CD4-positive, alpha-beta T cell treated with Interleukin-12 subunit alpha and Interleukin-12 subunit beta, for 1 hour (primary cell): ENCODE measurements at regions not wholly inside any gene's neighbourhood (a gene's known extent, or its start where the extent isn't known, plus 50 kb on each side); places are given as distances from the start of the nearest gene placed in this dataset.
A peak's percentile ranks its signal among the peaks of the same experiment; 100 is the strongest.

Experiments
- DNase-seq: peaks from one replicate; pipeline ENCODE4 v3.0.0-alpha.2; 2020

DNA sequence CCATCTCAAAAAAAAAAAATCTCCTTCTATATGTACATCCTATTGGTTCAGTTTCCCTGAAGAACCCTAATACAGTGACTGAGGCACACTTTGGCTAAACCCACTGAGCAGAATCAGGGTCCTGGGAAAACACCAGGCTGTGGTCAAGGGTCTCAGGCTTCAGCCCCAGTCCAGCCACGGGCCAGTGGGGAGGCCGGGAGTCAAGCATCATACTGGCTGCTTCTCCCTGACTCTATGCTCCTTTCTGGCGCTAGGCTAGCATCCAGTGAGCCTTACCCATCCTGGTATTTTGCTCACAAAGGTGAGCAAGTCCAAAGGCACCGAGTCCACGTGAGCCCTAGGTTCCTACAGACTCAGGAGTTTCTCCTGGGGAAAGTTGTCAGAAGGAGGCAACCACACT is 752.5 kb downstream of the BRD1 start:
- no peak for DNase-seq

DNA sequence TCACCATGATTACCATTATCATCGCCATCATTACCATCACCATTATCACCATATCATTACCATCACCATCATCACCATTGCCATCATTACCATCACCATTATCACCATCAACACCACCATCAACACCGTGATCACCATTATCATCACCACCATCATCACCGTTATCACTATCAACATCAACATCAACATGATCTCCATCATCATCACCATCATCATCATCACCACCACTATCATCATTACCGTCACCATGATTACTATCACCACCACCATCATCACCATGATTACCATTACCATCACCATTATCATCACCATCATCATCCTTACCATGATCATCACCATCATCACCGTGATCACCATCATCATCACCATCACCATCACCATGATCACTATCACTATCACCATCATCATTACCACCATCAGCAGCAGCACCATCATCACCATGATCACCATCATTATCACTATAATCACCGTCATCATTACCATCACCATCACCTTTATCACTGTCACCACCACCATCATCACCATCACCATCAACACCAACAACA is 753.7 kb downstream of the BRD1 start:
- no peak for DNase-seq

DNA sequence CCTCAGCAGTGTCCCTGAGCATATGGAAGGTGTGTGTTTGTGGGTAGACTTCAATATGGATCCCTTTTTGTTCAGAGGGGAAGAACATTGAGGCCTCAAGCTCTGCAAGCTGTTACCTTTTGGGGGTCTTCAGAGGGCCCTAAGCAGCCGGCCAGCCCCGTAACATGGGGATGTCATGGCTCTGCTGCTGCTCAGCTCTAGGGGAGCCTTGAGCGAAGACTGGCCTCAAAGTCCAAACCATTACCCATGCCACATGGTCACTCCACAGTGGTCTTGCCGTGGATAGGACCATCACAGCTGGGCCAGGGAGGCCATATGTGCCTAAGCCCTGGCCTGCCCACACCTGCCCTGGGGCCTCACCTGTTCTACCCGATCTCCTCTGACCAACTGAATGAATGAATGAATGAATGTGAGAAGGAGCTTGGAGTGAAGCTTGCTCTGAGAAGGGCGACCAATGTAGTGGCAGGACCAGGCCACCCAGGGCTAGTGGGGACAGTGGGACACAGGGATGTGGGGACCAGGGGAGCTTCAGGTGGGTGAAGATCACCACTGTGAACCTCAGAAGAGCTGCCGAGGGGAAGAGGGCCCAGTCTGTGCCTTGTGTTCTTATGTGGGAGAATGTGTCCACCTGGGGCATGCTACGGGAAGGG is 754.6 kb downstream of the BRD1 start:
- DNase-seq: no peak

DNA sequence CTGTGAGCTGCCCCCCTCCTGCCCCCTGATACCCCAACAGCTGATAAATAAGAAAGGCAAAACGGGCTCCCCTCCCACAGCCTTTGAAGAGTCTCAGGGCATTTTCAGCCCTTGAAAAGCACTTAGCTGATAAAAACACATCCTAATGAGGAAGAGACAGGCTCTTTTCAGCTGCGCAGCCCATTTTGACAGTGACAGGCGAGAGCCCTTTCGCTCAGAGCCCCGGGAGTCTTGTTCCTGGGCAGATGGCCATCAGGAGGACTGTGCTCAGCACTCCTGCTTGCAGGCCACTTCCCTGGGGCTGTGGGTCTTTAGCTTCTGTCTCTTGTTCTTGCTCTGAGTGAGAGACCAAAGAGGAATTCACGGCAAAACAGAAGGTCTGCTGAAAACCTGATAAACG is 757.2 kb downstream of the BRD1 start:
- no peak for DNase-seq

DNA sequence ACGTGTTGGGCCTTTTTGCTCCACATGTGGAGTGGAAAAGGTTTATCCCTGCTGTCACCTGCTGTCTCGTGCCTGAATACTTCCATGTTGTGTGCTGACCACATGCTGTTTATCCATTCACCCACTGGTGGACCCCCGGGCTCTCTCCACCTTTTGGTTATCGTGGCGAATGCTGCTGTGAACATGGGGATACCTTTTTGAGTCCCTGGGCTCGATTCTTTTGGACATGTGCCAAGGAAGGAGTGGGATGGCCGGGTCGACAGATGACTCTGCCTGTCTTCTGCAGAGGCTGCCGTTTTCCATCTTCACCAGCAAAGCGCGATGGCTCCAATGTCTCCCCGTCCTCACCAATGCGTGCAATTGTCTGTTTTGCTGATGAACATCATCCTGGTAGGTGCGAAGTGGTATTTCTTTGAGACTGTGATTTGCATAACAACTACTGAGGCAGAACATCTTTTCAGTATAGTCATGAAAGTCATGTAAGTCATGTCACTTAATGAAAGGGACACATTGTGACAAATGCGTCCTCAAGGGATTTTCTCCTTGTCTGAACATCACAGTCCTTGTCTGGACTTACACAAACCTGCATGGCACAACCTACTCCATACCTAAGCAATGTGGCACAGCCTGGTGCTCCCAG is 758.7 kb downstream of the BRD1 start:
- no peak for DNase-seq

DNA sequence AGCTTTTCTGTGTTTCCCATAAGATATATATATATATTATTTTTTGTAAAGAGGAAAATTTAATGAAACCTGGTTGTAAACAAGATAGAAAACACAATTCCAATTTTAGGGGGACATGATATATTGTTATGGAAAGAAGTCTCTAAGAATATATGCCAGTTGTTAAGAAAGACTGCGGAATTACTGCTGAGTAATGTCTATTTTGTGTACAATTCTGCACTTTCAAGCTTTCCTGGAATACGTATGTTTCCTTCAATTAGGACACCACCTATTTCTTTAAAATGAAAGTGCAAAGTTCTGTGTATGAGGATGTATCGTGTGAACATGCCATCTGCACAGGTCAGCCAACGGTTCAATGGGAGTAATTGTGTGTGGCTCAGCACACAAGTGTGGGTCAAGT is 760.2 kb downstream of the BRD1 start:
- no peak for DNase-seq

DNA sequence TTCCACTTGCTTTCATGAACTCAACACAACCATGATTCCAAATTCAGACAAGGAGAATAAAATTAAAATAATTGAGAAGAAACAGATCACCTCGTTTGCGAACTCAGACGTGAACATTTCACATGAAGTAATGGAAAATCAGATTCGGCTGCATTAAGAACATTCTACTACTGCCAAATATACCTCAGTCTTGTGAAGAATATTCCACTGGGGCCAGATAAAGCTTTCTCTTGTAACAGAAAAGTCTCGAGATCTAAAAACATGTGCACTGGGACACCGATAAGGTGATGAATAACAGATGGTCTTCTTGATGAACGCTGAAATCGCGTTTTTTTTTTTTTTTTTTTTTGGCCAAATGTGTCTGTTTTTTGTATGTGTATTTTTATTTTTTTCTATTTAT is 761.1 kb downstream of the BRD1 start:
- DNase-seq: no peak

DNA sequence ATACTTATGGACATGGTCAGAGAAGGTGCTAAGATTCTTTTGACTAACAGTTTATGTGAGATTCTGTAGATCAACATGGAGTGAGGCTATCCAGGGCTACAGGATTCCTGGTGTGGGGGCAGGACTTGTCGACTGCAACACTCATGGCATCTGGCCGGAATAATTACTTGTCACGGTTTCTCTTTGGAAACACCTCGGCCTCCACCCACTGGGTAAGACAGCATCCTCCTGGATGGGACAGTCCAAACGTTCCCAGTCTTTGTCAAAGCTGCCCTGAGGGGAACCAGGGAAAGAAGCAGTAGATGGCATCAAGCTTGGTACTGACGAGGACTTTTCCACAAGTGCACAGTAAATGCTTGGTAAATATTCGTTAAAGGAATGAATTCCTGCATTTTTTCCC is 762.8 kb downstream of the BRD1 start:
- no peak for DNase-seq

DNA sequence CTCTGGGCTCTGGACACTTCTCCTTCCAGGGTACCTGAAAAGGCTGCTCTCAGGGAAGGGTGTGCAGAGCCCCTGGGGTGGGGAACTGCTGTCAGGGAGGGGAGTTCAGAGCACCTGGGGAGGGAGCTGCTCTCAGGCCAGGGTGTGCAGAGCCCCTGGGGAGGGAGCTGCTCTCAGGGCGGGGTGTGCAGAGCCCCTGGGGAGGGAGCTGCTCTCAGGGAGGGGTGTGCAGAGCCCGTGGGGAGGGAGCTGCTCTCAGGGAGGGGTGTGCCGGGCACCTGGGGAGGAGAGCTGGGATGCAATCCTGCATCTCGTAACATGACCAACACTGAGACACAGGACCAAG is 764.2 kb downstream of the BRD1 start:
- no peak for DNase-seq

DNA sequence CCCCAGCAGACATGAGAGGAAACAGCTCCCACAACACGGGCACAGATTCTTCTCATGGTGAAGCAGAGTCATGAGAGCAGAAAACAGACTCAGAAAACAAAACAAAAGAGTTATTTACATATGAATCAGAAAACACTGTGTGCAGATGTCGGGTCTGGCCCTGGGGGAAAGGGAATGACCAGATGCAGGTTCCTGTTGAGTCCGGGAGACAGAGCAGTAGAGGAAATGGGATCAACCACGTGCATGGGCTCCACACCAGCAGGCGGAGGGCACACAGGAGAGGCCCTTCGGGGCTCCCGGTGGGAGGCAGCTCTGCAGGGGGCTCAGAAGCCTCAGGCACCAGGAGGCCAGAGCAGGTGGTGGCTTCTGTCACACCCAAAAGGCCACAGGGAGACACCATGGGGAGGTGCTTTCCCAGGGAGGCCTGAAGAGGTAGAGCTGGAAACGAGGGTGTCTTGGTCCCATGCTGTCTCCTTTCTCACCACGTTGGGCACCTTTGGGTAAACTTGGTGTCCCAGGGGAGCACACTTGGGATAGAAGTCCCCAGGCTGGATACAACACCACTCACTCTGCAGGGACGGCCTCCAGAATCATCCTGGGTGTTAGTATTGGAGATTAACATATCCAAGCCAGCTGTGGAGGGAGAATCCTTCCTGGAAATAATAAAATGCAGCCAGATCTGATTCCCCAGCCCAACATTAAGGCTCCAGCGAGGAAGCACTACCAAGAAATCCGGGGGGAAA is 764.7 kb downstream of the BRD1 start:
- no peak for DNase-seq

DNA sequence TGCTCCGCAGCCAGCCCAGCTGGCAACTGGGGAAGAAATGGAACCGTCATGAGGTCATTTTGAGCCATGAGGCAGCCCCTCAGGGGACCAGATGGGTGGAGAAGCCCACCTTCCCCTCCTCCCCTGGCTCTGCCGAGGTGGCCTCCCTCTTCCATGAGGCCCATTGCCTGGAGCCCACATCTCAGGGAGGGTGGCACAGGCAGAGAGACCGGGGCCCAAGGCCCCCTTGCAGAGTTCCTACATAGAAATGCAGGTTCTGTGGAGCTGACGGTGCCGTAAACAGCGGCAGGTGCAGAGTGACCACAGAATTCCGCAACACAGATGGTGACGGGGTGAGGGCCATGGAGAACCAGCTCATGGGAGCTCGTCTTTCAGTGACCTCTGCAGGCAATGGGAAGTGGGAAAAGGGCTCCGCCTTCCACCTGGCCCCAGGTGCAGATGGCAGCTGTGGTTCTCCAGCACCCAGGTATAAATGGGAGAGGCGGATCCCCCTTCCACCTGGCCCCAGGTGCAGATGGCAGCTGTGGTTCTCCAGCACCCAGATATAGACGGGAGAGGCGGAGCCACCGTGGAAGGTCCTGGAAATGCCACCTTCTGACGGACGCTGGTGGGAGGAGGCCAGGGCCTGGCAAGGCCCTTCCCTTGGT is 765.4 kb downstream of the BRD1 start:
- no peak for DNase-seq

DNA sequence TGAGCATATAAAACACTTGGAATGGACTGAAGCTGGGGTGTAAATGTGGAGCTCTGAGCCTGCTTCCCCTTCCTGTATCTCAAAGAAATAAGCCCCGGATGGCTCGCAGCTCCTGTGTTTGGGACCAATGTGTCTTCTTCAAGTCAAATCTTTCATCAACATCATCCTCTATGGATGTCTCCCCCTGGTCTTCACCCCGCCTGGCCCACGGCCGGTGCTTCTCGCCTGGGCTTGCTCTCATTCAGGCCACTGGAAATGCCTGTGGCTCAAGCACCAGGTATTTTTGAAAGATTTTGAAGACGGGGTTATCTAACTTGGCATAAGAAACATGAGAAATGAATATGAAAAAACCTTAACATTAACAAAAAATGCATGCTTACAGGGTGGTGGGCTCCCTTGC is 769.8 kb downstream of the BRD1 start:
- no peak for DNase-seq

DNA sequence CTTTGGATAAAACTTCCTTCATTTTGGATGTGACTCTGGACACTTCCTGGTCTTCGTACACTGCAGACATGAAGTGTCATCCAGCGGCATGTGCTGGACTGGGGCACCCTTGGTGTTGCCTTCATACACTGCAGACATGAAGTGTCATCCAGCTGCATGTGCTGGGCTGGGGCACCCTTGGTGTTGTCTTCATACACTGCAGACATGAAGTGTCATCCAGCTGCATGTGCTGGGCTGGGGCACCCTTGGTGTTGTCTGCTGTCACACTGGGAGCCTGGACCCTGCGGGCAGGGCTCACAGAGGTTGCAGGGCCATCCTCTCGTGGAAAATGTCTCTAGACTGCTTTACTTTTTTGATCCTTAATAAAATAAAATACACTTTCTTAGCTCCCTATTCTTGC is 771.4 kb downstream of the BRD1 start:
- no peak for DNase-seq

DNA sequence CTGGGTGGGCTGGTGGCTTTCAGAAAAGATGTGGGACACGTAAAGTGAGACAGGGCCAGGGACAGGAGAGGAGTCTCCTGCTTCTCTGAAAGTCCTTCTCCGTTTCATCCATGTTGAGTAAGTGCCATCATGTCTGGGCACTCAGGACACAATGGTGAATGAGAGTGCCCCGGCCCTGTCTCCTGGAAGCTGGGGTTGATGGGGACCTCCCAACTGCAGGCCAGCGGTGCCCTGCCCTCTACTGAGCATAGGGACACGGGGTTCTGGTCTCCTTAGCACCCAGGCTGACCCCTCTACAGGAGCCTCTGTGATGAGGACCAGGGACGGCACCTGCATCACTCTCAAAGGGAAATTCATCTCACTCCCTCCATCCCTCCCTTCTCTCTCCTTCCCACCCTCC is 772.3 kb downstream of the BRD1 start:
- no peak for DNase-seq

DNA sequence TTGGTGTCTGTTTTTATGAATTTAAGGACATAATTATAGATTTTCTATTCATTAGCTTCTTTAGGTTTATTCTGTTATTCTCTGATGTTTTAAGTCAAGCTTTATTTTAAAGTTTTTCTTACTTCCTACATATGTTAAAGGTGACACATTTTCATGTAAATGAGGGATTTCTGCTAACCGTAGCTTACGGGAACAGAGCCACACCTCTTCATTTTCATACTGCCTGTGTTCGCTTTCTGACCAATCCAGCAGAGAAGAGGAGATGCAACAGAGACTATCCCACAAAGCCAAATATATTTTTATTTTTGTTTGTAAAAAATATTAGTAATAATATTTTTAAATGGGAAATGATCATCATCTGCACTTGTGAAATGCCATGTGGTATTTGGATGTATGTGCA is 774.1 kb downstream of the BRD1 start:
- DNase-seq: no peak

DNA sequence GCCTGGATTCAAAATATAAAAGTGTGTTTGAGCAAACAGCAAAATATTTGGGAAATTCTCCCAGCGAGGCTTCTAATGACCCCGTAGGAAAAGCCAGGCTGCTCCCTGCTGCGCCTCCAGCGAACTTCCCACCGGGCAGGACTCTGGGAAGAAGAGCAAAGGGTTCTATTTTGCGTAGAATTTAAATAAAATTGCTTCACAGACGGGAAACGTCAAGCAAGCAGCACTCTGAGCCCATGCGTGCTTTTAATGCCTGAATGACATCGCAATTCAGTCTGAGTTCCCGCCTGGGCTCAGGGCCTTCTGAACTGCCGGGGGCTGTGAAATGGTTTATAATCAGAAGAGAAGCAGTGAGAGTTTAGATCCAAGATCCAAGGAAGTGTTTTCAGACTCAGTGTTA is 775.1 kb downstream of the BRD1 start:
- DNase-seq: no peak

DNA sequence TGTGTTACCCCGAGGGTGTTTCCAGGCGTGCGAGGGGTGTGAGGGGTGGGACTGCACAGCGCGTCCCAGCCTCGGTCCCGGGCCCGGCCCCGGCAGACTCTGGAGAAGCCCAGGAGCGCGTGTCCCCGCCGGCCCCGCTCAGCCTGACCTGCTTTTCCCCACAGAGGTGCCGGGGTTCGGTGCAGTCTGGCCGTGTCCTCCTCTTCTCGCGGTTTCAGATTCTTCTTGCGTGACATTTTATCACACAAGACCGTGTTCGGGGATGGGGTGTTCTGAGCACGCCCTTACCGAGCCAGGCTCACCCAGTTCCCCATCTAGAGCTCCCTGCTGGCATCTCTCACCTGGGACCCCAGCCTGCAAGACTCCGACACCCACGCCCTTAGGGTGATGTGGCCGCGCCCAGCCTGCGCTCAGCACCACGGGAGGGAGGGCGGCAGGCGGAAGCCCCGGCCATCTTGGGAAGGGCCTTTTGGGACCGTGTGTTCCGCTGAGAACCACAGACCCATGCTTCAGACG is 775.6 kb downstream of the BRD1 start:
- peak; percentile 49 for DNase-seq

DNA sequence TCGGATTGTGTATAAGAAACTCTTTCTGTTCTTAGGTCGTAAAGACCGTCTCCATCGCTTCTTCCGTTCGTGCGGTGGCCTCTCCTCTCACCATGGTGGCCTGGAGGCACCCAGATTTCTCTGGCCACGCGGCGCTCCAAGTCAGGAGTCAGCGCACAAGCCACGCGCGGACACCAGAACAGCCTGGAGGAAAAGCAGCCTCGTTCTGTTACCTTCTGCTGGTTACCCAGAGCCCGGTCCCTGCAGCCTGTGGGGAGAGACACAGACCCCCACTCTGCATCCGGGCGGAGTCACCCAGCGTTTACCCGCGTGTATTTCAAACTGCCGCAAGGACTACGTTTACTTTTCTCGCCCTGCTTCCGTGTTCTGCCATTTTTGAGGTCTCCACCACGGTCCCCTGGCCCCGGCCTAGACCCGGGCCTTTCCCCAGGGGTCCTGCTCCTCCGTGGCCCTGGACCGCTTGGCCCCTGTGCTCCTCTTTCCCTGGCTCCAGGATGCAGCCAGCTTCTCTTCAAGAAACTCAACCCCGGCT is 776.1 kb downstream of the BRD1 start:
- no peak for DNase-seq

DNA sequence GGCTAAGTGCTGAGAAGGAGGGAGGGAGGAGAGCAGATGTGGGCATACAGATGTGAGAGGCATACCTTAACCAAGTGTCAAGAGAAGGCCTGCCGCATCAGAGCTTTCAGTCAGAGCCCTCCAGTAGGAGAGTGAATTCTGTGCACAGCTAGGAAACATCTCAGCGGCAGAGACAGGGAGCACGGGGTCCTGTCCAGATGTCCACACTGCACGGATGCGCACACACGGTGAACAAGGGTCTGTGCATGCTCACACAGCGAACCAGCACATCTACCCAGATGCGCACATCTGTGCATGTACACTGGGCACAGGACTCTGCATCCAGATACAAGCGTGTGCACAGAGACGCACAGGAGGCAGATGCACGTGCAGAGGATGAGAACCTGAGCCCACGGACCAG is 778.0 kb downstream of the BRD1 start:
- DNase-seq: no peak

DNA sequence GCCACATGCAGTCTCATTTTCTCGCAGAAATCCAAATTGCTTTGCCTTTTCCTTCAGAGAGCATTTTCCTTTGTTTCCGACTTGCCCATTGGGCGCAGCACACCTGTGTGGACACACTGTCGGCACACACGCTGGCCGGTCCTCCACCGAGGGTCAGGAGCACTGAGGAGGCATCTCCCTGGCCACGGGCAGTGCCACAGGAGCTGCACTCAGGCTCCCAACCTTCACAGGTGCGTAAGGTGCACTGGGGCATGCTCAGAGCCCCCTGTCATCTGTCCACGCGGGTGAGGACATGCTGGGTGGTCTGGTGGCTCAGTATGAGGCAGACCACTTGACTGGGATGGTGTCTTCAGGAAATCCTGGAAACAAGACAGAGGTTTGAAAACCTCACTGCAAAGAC is 779.1 kb downstream of the BRD1 start:
- no peak for DNase-seq

DNA sequence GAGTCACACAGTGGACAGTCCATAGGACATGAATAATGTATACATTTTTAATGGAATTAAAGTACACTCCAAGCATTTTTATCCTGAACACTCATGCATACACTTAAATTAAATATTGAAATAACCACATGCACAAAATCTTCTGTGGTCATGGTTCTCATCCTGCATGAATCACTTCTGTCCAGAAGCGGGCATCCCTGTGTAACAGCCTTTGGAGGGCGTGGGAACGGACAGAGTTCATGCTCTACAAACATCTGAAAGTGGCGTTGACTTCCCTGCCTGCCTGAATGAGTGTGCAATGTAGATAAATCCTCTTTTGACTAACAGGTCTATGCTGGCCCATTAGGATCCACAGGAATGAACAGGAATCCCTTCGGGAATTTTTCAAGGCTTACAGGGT is 780.2 kb downstream of the BRD1 start:
- DNase-seq: no peak

DNA sequence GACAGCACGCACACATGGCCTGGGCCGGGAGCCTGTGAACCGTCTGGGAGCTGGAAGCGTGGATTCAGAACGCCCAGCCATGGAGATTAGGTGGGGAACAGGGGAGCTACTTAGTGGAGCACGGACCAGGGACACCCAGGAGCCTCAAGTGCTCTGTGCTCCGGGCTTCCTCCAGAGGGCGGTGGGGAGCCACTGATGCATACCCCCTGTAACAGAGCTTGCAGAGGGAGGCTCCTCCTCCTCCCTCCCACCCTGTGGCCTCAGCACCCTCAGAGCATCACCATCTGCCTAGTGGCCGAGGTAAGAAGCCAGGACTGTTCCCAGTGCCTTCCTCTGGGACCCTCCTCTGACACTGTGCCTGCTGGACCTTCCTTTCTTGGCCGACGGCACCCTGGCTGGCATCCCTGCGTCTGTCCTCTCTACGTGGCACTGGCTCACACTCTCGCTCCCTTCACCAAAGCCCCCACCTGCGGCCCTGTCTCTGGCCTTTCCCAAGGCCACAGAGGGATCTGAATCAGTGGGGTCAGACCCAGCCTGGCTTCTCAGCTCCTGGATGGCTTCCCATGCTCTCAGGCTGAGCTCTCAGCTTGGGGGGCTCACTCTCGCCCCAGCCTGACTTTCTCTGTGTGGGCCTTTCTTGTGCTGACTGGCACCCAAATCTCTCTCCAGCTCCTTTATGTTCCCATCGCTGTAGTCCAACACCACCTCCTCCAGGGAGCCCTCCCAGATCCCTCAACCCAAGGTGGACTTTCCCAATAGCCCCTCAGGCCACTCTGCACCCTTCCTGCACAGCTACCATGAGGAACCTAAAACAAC is 780.9 kb downstream of the BRD1 start:
- DNase-seq: no peak
